ENCODE measurements at regions not wholly inside any gene's neighbourhood (a gene's known extent, or its start where the extent isn't known, plus 50 kb on each side); places are given as distances from the start of the nearest gene placed in this dataset.
"Not testable (repeated sequence)": the region's sequence is repeated elsewhere in the genome, so short reads cannot be mapped to it uniquely, and the experiment has no call there.

- DNase-seq (ENCODE audit: low read depth in 2 of 3, low spot score in 1 of 3), result no peak
Observed at GRCh38 chr16:87140211-87141200, 176.7 kb downstream of the C16orf95 start.

GRCh38 chr16:87141402-87141801 lies 175.8 kb downstream of the C16orf95 start:
- DNase-seq (ENCODE audit: low read depth in 2 of 3, low spot score in 1 of 3), result no peak

- no peak for DNase-seq (ENCODE audit: low read depth in 2 of 3, low spot score in 1 of 3)
Observed at GRCh38 chr16:87143661-87144121, 173.5 kb downstream of the C16orf95 start.

GRCh38 chr16:87144232-87144631 lies 173.0 kb downstream of the C16orf95 start:
- DNase-seq (ENCODE audit: low read depth in 2 of 3, low spot score in 1 of 3), result no peak

- DNase-seq (ENCODE audit: low read depth in 2 of 3, low spot score in 1 of 3), result no peak
Observed at GRCh38 chr16:87145181-87146176, 171.7 kb downstream of the C16orf95 start.

GRCh38 chr16:87146676-87147075 lies 170.5 kb downstream of the C16orf95 start:
- DNase-seq (ENCODE audit: low read depth in 2 of 3, low spot score in 1 of 3), result no peak

GRCh38 chr16:87149051-87149450 lies 168.1 kb downstream of the C16orf95 start:
- no peak for DNase-seq (ENCODE audit: low read depth in 2 of 3, low spot score in 1 of 3)

GRCh38 chr16:87150262-87150661 lies 166.9 kb downstream of the C16orf95 start:
- no peak for DNase-seq (ENCODE audit: low read depth in 2 of 3, low spot score in 1 of 3)

GRCh38 chr16:87150681-87151280 lies 166.4 kb downstream of the C16orf95 start:
- no peak for DNase-seq (ENCODE audit: low read depth in 2 of 3, low spot score in 1 of 3)

- DNase-seq (ENCODE audit: low read depth in 2 of 3, low spot score in 1 of 3), result no peak
Observed at GRCh38 chr16:87152221-87152755, 164.9 kb downstream of the C16orf95 start.

- no peak for DNase-seq (ENCODE audit: low read depth in 2 of 3, low spot score in 1 of 3)
Observed at GRCh38 chr16:87153326-87153725, 163.9 kb downstream of the C16orf95 start.

- not testable (repeated sequence) for DNase-seq (ENCODE audit: low read depth in 2 of 3, low spot score in 1 of 3)
Observed at GRCh38 chr16:87155315-87155714, 161.9 kb downstream of the C16orf95 start.

- no peak for DNase-seq (ENCODE audit: low read depth in 2 of 3, low spot score in 1 of 3)
Observed at GRCh38 chr16:87156195-87156594, 161.0 kb downstream of the C16orf95 start.

- no peak for DNase-seq (ENCODE audit: low read depth in 2 of 3, low spot score in 1 of 3)
Observed at GRCh38 chr16:87160234-87160636, 157.0 kb downstream of the C16orf95 start.

GRCh38 chr16:87160701-87161337 lies 156.4 kb downstream of the C16orf95 start:
- DNase-seq (ENCODE audit: low read depth in 2 of 3, low spot score in 1 of 3), result peak in 1 of 3 donors; percentile 8

GRCh38 chr16:87161410-87161809 lies 155.8 kb downstream of the C16orf95 start:
- DNase-seq (ENCODE audit: low read depth in 2 of 3, low spot score in 1 of 3), result not testable (repeated sequence)

- peak in 1 of 3 donors; percentile 3 for DNase-seq (ENCODE audit: low read depth in 2 of 3, low spot score in 1 of 3)
Observed at GRCh38 chr16:87161822-87162676, 155.1 kb downstream of the C16orf95 start.

GRCh38 chr16:87162799-87163198 lies 154.4 kb downstream of the C16orf95 start:
- DNase-seq (ENCODE audit: low read depth in 2 of 3, low spot score in 1 of 3), result not testable (repeated sequence)

- no peak for DNase-seq (ENCODE audit: low read depth in 2 of 3, low spot score in 1 of 3)
Observed at GRCh38 chr16:87163637-87164036, 153.6 kb downstream of the C16orf95 start.
